Hematopoietic multipotent progenitor cell treated with erythropoietin and hydrocortisone succinate and interleukin-3 and kit ligand, for 4 days (in vitro differentiated cells): ENCODE measurements at regions not wholly inside any gene's neighbourhood (a gene's known extent, or its start where the extent isn't known, plus 50 kb on each side); places are given as distances from the start of the nearest gene placed in this dataset.

Experiments used
- DNase-seq: peaks from one replicate; pipeline ENCODE4 v3.0.0-alpha.2; 2015

- DNase-seq, result no peak
Observed at GRCh38 chr2:139386401-139386800, 606.2 kb upstream of the NXPH2 start.

GRCh38 chr2:139383532-139383931, 603.3 kb upstream of the NXPH2 start:
- no peak for DNase-seq

GRCh38 chr2:139380051-139380450, 599.9 kb upstream of the NXPH2 start:
- no peak for DNase-seq

GRCh38 chr2:139378373-139378772, 598.2 kb upstream of the NXPH2 start:
- DNase-seq, result no peak

- no peak for DNase-seq
Observed at GRCh38 chr2:139374296-139374850, 594.2 kb upstream of the NXPH2 start.

GRCh38 chr2:139369423-139370409, 589.5 kb upstream of the NXPH2 start:
- no peak for DNase-seq

GRCh38 chr2:139367416-139367815, 587.2 kb upstream of the NXPH2 start:
- no peak for DNase-seq

GRCh38 chr2:139366681-139367080, 586.5 kb upstream of the NXPH2 start:
- no peak for DNase-seq

- DNase-seq, result no peak
Observed at GRCh38 chr2:139365189-139365588, 585.0 kb upstream of the NXPH2 start.

GRCh38 chr2:139360654-139361053, 580.5 kb upstream of the NXPH2 start:
- no peak for DNase-seq

- no peak for DNase-seq
Observed at GRCh38 chr2:139359818-139360217, 579.6 kb upstream of the NXPH2 start.

GRCh38 chr2:139357972-139358371, 577.8 kb upstream of the NXPH2 start:
- DNase-seq, result no peak

- DNase-seq, result no peak
Observed at GRCh38 chr2:139354518-139354917, 574.3 kb upstream of the NXPH2 start.

- no peak for DNase-seq
Observed at GRCh38 chr2:139353874-139354273, 573.7 kb upstream of the NXPH2 start.

- DNase-seq, result no peak
Observed at GRCh38 chr2:139317259-139317658, 537.1 kb upstream of the NXPH2 start.

GRCh38 chr2:139314059-139314458, 533.9 kb upstream of the NXPH2 start:
- no peak for DNase-seq

- no peak for DNase-seq
Observed at GRCh38 chr2:139296672-139297209, 516.6 kb upstream of the NXPH2 start.

GRCh38 chr2:139293992-139294548, 513.9 kb upstream of the NXPH2 start:
- DNase-seq, result no peak

- no peak for DNase-seq
Observed at GRCh38 chr2:139281124-139281523, 500.9 kb upstream of the NXPH2 start.

GRCh38 chr2:139271879-139272278, 491.7 kb upstream of the NXPH2 start:
- no peak for DNase-seq

- no peak for DNase-seq
Observed at GRCh38 chr2:139271149-139271548, 491.0 kb upstream of the NXPH2 start.

- DNase-seq, result no peak
Observed at GRCh38 chr2:139260052-139260430, 479.9 kb upstream of the NXPH2 start.

GRCh38 chr2:139259422-139260051, 479.3 kb upstream of the NXPH2 start:
- DNase-seq, result no peak
